ENCODE measurements at regions not wholly inside any gene's neighbourhood (a gene's known extent, or its start where the extent isn't known, plus 50 kb on each side); places are given as distances from the start of the nearest gene placed in this dataset.

GRCh38 chr3:159112724-159113123, 310.9 kb downstream of the MFSD1 start:
- TF ChIP-seq CTCF (IDR thresholded peaks at IDR 0.05), result no peak
- H3K4me3 ChIP-seq, result no peak overlapping the region
- H3K27ac ChIP-seq, result no peak overlapping the region
- H3K27me3 ChIP-seq, result no peaks in the 10 kb centered on the region
- H3K4me1 ChIP-seq, result no peaks in the 10 kb centered on the region
- intact Hi-C loops (cut with DNase I), result no loop called here
- no peaks in the 10 kb centered on the region for H3K9me3 ChIP-seq
- DNase-seq (ENCODE audit: low spot score in 2 of 2), result no peak
- H3K36me3 ChIP-seq, result no peaks in the 10 kb centered on the region

GRCh38 chr3:159113221-159113875, 311.5 kb downstream of the MFSD1 start:
- Histone ChIP-seq H3K9me3 (no peaks in the 10 kb centered on the region), H3K36me3 (no peaks in the 10 kb centered on the region)
- intact Hi-C loops (cut with DNase I), result no loop called here

GRCh38 chr3:159114582-159114981, 312.7 kb downstream of the MFSD1 start:
- no peak for TF ChIP-seq CTCF (IDR thresholded peaks at IDR 0.05)
- intact Hi-C loops (cut with DNase I), result no loop called here
- DNase-seq (ENCODE audit: low spot score in 2 of 2), result no peak
- Histone ChIP-seq H3K9me3 (no peaks in the 10 kb centered on the region), H3K27me3 (no peaks in the 10 kb centered on the region), H3K4me3 (no peak overlapping the region), H3K36me3 (no peaks in the 10 kb centered on the region), H3K27ac (no peak overlapping the region), H3K4me1 (no peaks in the 10 kb centered on the region)

More at GRCh38 chr3:159113221-159113875, 311.5 kb downstream of the MFSD1 start:
- TF ChIP-seq CTCF (IDR thresholded peaks at IDR 0.05), result no peak
- Histone ChIP-seq H3K27me3 (no peaks in the 10 kb centered on the region), H3K4me1 (no peaks in the 10 kb centered on the region), H3K27ac (no peak overlapping the region), H3K4me3 (no peak overlapping the region)
- DNase-seq (ENCODE audit: low spot score in 2 of 2), result no peak

- DNase-seq (ENCODE audit: low spot score in 2 of 2), result no peak
- Histone ChIP-seq H3K36me3 (no peaks in the 10 kb centered on the region), H3K27ac (no peak overlapping the region), H3K4me3 (no peak overlapping the region), H3K27me3 (no peaks in the 10 kb centered on the region), H3K9me3 (no peaks in the 10 kb centered on the region), H3K4me1 (no peaks in the 10 kb centered on the region)
- TF ChIP-seq CTCF (IDR thresholded peaks at IDR 0.05), result no peak
- intact Hi-C loops (cut with DNase I), result no loop called here
Measured at GRCh38 chr3:159123877-159124276, 322.0 kb downstream of the MFSD1 start.

GRCh38 chr3:159126261-159127020, 324.6 kb downstream of the MFSD1 start:
- intact Hi-C loops (cut with DNase I), result no loop called here
- no peak for TF ChIP-seq CTCF (IDR thresholded peaks at IDR 0.05)
- H3K27me3 ChIP-seq, result no peaks in the 10 kb centered on the region
- no peaks in the 10 kb centered on the region for H3K9me3 ChIP-seq
- no peak overlapping the region for H3K4me3 ChIP-seq
- H3K4me1 ChIP-seq, result no peaks in the 10 kb centered on the region
- H3K27ac ChIP-seq, result no peak overlapping the region
- H3K36me3 ChIP-seq, result no peaks in the 10 kb centered on the region
- DNase-seq (ENCODE audit: low spot score in 2 of 2), result no peak
